ENCODE measurements at regions not wholly inside any gene's neighbourhood (a gene's known extent, or its start where the extent isn't known, plus 50 kb on each side); places are given as distances from the start of the nearest gene placed in this dataset.

- intact Hi-C loops (cut with DNase I), result no loop called here
Measured at GRCh38 chr9:126205845-126206498, 120.7 kb upstream of the MVB12B start.

DNA sequence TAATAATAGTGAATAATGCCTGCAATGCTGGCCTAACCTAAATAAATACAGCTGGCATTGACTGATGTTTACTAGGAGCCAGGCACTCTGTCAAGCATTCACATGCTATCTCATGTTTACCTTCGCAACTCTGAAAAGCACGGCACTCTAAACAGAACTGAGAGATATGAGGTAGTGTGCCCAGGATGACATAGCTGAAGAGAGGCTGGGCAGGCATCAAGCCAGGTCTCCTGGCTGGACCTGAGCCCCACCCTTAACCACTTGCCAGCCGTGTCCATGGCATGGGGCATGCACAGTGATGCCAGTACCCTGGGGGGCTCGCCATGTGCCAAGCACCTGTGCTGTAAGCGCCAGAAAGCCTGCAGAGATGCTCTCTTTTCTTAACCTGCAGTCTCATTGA is 119.4 kb upstream of the MVB12B start:
- ATAC-seq, result peak; percentile 67 to 94 (median 78)
- Histone ChIP-seq H3K27me3 (no peaks in the 10 kb centered on the region), H3K4me1 (no peaks in the 10 kb centered on the region), H3K27ac (no peak overlapping the region), H3K36me3 (no peaks in the 10 kb centered on the region), H3K4me3 (no peak overlapping the region), H3K9me3 (no peaks in the 10 kb centered on the region)
- DNase-seq, result peak in 1 of 3 donors; percentile 51
- intact Hi-C loops (cut with DNase I), result no loop called here
- WGBS (ENCODE audit: insufficient coverage, low coverage, low lambda C conversion rate, missing lambda C conversion rate), result 19% methylated on average over 2 of the region's 5 CpGs
- TF ChIP-seq CTCF (IDR thresholded peaks at IDR 0.05) (no peak), POLR2A (IDR thresholded peaks at IDR 0.05) (no peak)

More at GRCh38 chr9:126205845-126206498, 120.7 kb upstream of the MVB12B start:
- H3K4me1 ChIP-seq, result no peaks in the 10 kb centered on the region
- no peaks in the 10 kb centered on the region for H3K27me3 ChIP-seq
- no peaks in the 10 kb centered on the region for H3K36me3 ChIP-seq
- WGBS (ENCODE audit: insufficient coverage, low coverage, low lambda C conversion rate, missing lambda C conversion rate), result 57% methylated on average over 7 of the region's 22 CpGs
- ATAC-seq, result no peak
- H3K4me3 ChIP-seq, result no peak overlapping the region
- DNase-seq, result no peak
- no peak for TF ChIP-seq POLR2A (IDR thresholded peaks at IDR 0.05)
- TF ChIP-seq CTCF (IDR thresholded peaks at IDR 0.05), result no peak
- no peak overlapping the region for H3K27ac ChIP-seq
- H3K9me3 ChIP-seq, result no peaks in the 10 kb centered on the region

DNA sequence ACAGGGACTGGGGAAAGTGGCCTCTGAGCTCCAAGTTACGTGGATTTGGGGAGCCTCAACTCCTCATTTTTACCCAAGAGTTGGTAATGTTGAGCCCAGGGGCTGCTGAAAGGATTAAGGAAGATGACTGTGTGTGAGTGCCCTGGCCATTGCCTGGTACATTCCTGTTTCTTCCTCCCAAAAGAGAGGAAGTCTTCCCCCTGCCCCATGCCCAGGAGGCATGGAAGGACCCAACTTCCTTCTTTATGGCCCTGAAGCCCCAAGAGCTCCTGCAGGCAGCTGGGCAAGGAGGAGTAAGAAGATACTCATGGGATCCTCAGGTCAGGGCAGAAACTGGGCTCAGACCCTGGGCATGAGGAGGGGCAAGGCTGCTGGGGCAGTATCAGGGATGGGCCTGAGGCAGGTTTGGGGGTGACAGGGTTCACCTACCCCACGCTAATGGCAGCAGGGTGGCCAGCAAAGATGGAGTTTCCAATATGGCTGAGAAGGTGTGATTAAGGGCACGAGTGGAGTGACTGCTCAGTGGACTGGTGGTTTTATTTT is 118.3 kb upstream of the MVB12B start:
- WGBS (ENCODE audit: insufficient coverage, low coverage, low lambda C conversion rate, missing lambda C conversion rate), result 88% methylated on average over 1 of the region's 3 CpGs
- no peak for TF ChIP-seq POLR2A (IDR thresholded peaks at IDR 0.05)
- TF ChIP-seq CTCF (IDR thresholded peaks at IDR 0.05), result no peak
- Histone ChIP-seq H3K36me3 (no peaks in the 10 kb centered on the region), H3K4me3 (no peak overlapping the region), H3K27me3 (no peaks in the 10 kb centered on the region), H3K27ac (no peak overlapping the region), H3K4me1 (no peaks in the 10 kb centered on the region), H3K9me3 (no peaks in the 10 kb centered on the region)
- intact Hi-C loops (cut with DNase I), result no loop called here
- ATAC-seq (no peak), DNase-seq (no peak)

GRCh38 chr9:126211441-126212074 is 115.1 kb upstream of the MVB12B start:
- Histone ChIP-seq H3K27ac (no peak overlapping the region), H3K4me3 (no peak overlapping the region), H3K27me3 (no peaks in the 10 kb centered on the region), H3K36me3 (no peaks in the 10 kb centered on the region), H3K4me1 (no peaks in the 10 kb centered on the region), H3K9me3 (no peaks in the 10 kb centered on the region)
- 53% methylated on average over 3 of the region's 3 CpGs for WGBS (ENCODE audit: insufficient coverage, low coverage, low lambda C conversion rate, missing lambda C conversion rate)
- DNase-seq (no peak), ATAC-seq (no peak)
- TF ChIP-seq CTCF (IDR thresholded peaks at IDR 0.05), result no peak
- TF ChIP-seq POLR2A (IDR thresholded peaks at IDR 0.05), result no peak
- intact Hi-C loops (cut with DNase I), result no loop called here

All from right lobe of liver (tissue), 6 donors.